Islet precursor cell (in vitro differentiated cells): ENCODE measurements at regions not wholly inside any gene's neighbourhood (a gene's known extent, or its start where the extent isn't known, plus 50 kb on each side); places are given as distances from the start of the nearest gene placed in this dataset.
"Not testable (repeated sequence)": the region's sequence is repeated elsewhere in the genome, so short reads cannot be mapped to it uniquely, and the experiment has no call there.

ENCODE experiments used
- DNase-seq: peaks from one replicate; pipeline ENCODE4 v3.0.0-alpha.2; 2018

GRCh38 chr3:159401069-159401468 is 587.6 kb upstream of the IL12A start:
- DNase-seq, result no peak

- not testable (repeated sequence) for DNase-seq
These were observed 578.9 kb upstream of the IL12A start for GRCh38 chr3:159409711-159410110.

- DNase-seq, result no peak
These were observed 575.3 kb upstream of the IL12A start for GRCh38 chr3:159413319-159413718.

GRCh38 chr3:159416856-159417255 is 571.8 kb upstream of the IL12A start:
- DNase-seq, result no peak

GRCh38 chr3:159417761-159418160 is 570.9 kb upstream of the IL12A start:
- no peak for DNase-seq

GRCh38 chr3:159418571-159419526 is 569.8 kb upstream of the IL12A start:
- DNase-seq, result peak; percentile 60

GRCh38 chr3:159429702-159430101 is 558.9 kb upstream of the IL12A start:
- no peak for DNase-seq

GRCh38 chr3:159432682-159433340 is 555.8 kb upstream of the IL12A start:
- DNase-seq, result no peak

GRCh38 chr3:159439346-159439745 is 549.3 kb upstream of the IL12A start:
- DNase-seq, result no peak

GRCh38 chr3:159441279-159441678 is 547.4 kb upstream of the IL12A start:
- DNase-seq, result no peak

- DNase-seq, result no peak
These were observed 545.4 kb upstream of the IL12A start for GRCh38 chr3:159443266-159443665.

GRCh38 chr3:159447841-159448240 is 540.8 kb upstream of the IL12A start:
- DNase-seq, result no peak

GRCh38 chr3:159448902-159449301 is 539.7 kb upstream of the IL12A start:
- DNase-seq, result no peak

- no peak for DNase-seq
These were observed 537.6 kb upstream of the IL12A start for GRCh38 chr3:159451067-159451466.

GRCh38 chr3:159451482-159451881 is 537.2 kb upstream of the IL12A start:
- no peak for DNase-seq

- no peak for DNase-seq
These were observed 535.6 kb upstream of the IL12A start for GRCh38 chr3:159453036-159453435.

GRCh38 chr3:159453945-159454344 is 534.7 kb upstream of the IL12A start:
- no peak for DNase-seq

GRCh38 chr3:159455741-159456181 is 532.9 kb upstream of the IL12A start:
- DNase-seq, result peak; percentile 53

GRCh38 chr3:159458010-159458409 is 530.6 kb upstream of the IL12A start:
- DNase-seq, result peak; percentile 72

- no peak for DNase-seq
These were observed 529.7 kb upstream of the IL12A start for GRCh38 chr3:159458982-159459381.

- no peak for DNase-seq
These were observed 516.0 kb upstream of the IL12A start for GRCh38 chr3:159472611-159473010.

GRCh38 chr3:159473206-159473605 is 515.4 kb upstream of the IL12A start:
- DNase-seq, result no peak

GRCh38 chr3:159480046-159480445 is 508.6 kb upstream of the IL12A start:
- DNase-seq, result no peak
